ENCODE measurements at regions not wholly inside any gene's neighbourhood (a gene's known extent, or its start where the extent isn't known, plus 50 kb on each side); places are given as distances from the start of the nearest gene placed in this dataset.

DNA sequence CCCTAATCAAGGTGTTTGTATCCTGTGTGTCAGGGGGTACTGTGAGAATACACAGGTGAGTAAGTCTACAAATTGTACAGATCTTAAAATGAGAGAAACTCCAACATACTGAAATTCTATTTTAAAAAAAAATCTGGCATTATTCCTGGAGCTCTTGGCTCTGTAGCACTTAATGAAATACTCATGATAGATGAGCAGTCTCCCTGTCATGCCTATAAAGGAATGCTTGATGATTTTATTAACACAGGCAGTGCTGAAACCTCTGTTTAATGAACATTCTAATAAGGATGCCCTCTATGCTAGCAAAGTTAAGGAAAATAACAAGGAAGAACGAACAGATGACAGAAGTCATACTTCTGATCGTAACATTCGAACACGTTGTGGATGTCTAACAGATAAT, 233.9 kb upstream of the NEGR1 start:
- TF ChIP-seq, protein P1, sequence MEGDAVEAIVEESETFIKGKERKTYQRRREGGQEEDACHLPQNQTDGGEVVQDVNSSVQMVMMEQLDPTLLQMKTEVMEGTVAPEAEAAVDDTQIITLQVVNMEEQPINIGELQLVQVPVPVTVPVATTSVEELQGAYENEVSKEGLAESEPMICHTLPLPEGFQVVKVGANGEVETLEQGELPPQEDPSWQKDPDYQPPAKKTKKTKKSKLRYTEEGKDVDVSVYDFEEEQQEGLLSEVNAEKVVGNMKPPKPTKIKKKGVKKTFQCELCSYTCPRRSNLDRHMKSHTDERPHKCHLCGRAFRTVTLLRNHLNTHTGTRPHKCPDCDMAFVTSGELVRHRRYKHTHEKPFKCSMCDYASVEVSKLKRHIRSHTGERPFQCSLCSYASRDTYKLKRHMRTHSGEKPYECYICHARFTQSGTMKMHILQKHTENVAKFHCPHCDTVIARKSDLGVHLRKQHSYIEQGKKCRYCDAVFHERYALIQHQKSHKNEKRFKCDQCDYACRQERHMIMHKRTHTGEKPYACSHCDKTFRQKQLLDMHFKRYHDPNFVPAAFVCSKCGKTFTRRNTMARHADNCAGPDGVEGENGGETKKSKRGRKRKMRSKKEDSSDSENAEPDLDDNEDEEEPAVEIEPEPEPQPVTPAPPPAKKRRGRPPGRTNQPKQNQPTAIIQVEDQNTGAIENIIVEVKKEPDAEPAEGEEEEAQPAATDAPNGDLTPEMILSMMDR (IDR thresholded peaks at IDR 0.05): no peak
- no peak for TF ChIP-seq POLR2A (IDR thresholded peaks at IDR 0.05)

Data from ovary (tissue), 3 donors.